ENCODE measurements at regions not wholly inside any gene's neighbourhood (a gene's known extent, or its start where the extent isn't known, plus 50 kb on each side); places are given as distances from the start of the nearest gene placed in this dataset.

DNA sequence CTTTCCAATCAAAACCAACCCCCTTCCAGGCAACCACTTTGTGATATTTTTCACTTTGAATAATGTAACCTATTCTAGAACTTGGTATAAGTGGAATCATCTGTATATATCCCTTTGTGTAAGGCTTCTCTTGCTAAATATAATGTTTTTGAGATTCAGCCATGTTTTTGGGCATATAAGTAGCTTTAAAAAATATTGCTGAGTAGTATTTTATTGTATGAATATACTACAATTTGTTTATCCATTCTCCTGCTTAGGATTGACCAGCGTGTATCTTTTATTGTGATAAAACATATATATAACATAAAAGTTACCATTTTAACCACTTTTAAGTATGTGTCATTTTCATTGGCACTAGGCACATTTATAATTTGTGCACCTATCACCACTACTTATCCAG is 79.8 kb upstream of the GPR139 start:
- TF ChIP-seq, protein P1, sequence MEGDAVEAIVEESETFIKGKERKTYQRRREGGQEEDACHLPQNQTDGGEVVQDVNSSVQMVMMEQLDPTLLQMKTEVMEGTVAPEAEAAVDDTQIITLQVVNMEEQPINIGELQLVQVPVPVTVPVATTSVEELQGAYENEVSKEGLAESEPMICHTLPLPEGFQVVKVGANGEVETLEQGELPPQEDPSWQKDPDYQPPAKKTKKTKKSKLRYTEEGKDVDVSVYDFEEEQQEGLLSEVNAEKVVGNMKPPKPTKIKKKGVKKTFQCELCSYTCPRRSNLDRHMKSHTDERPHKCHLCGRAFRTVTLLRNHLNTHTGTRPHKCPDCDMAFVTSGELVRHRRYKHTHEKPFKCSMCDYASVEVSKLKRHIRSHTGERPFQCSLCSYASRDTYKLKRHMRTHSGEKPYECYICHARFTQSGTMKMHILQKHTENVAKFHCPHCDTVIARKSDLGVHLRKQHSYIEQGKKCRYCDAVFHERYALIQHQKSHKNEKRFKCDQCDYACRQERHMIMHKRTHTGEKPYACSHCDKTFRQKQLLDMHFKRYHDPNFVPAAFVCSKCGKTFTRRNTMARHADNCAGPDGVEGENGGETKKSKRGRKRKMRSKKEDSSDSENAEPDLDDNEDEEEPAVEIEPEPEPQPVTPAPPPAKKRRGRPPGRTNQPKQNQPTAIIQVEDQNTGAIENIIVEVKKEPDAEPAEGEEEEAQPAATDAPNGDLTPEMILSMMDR (IDR thresholded peaks at IDR 0.05; ENCODE audit: extremely low read depth in 1 of 2, insufficient read depth in 1 of 2, low read depth in 1 of 2, low read length in 2 of 2), result no peak
- TF ChIP-seq POLR2A (IDR thresholded peaks at IDR 0.05; ENCODE audit: low read depth, low read length), result no peak
- no peak for TF ChIP-seq EZH2 (IDR thresholded peaks at IDR 0.05; ENCODE audit: borderline replicate concordance, low read depth, low read length, severe bottlenecking)
- no peak for TF ChIP-seq POLR2AphosphoS5 (IDR thresholded peaks at IDR 0.05; ENCODE audit: insufficient read depth, low read depth, low read length)
